WTC11 (cell line): ENCODE measurements at regions not wholly inside any gene's neighbourhood (a gene's known extent, or its start where the extent isn't known, plus 50 kb on each side); places are given as distances from the start of the nearest gene placed in this dataset.

Experiments
- ATAC-seq: fragments of 200-7000 bp; cut with Tn5 transposase; 2 replicates; pipeline ENCODE4 v1.10.0; 2021; ENCODE audit warnings: mild to moderate bottlenecking, moderate library complexity
- CTCF ChIA-PET: fragments of 300-600 bp; sonication (Branson Sonifier 250); formaldehyde crosslinking; loops from one replicate; lab custom pipeline; 2021; ENCODE audit warnings: antibody characterized with exemption; lab: Charles Lee
- POLR2A ChIA-PET: fragments of 350-600 bp; sonication (Branson Sonifier 250); formaldehyde crosslinking; loops from one replicate; lab custom pipeline; 2021; ENCODE audit warnings: antibody characterized with exemption; lab: Charles Lee
- DNase-seq: peaks from one replicate; pipeline ENCODE4 v3.0.0; 2021; ENCODE audit warnings: low spot score
- H3K27ac Mint-ChIP-seq: 2 replicates; pipeline ENCODE4 v1.8.0; 2021; ENCODE audit warnings: mixed read lengths
- H3K27me3 Mint-ChIP-seq: 2 replicates; pipeline ENCODE4 v1.8.0; 2021; ENCODE audit warnings: low read depth, mild to moderate bottlenecking, moderate library complexity, mixed read lengths
- H3K36me3 Mint-ChIP-seq: 2 replicates; pipeline ENCODE4 v1.8.0; 2021; ENCODE audit warnings: mixed read lengths
- H3K4me1 Mint-ChIP-seq: 2 replicates; pipeline ENCODE4 v1.8.0; 2022; ENCODE audit warnings: mixed read lengths
- H3K4me3 Mint-ChIP-seq: 2 replicates; pipeline ENCODE4 v1.8.0; 2021; ENCODE audit warnings: mild to moderate bottlenecking, moderate library complexity, mixed read lengths
- H3K9me3 Mint-ChIP-seq: 2 replicates; pipeline ENCODE4 v1.8.0; 2021; ENCODE audit warnings: mixed read lengths
- ATF2 ChIP-seq: sonication (generic); formaldehyde crosslinking; IDR thresholded peaks from 2 replicates; pipeline ENCODE4 v1.8.1; 2022; ENCODE audit warnings: low read depth, missing genetic modification reagents, borderline replicate concordance
- ATF3 ChIP-seq: sonication (generic); formaldehyde crosslinking; conservative IDR thresholded peaks from 2 replicates; pipeline ENCODE4 v1.8.1; 2022; ENCODE audit warnings: mild to moderate bottlenecking, missing genetic modification reagents
- CDX4 ChIP-seq: fragments of 250-450 bp; sonication (Bioruptor Pico); IDR thresholded peaks from 2 replicates; pipeline ENCODE4 v1.9.0; 2021; ENCODE audit warnings: moderate library complexity, mild to moderate bottlenecking, inconsistent platforms, borderline replicate concordance
- CREB1 ChIP-seq: sonication (generic); formaldehyde crosslinking; IDR thresholded peaks from 2 replicates; pipeline ENCODE4 v1.8.0; 2023; ENCODE audit warnings: mild to moderate bottlenecking, missing genetic modification reagents
- E2F5 ChIP-seq: sonication (generic); formaldehyde crosslinking; IDR thresholded peaks from 2 replicates; pipeline ENCODE4 v1.8.1; 2022; ENCODE audit warnings: mild to moderate bottlenecking, moderate library complexity, missing genetic modification reagents
- ESRRA ChIP-seq: sonication (generic); formaldehyde crosslinking; IDR thresholded peaks from 2 replicates; pipeline ENCODE4 v1.8.1; 2022; ENCODE audit warnings: mild to moderate bottlenecking, missing genetic modification reagents, borderline replicate concordance
- FOXP1 ChIP-seq: sonication (generic); formaldehyde crosslinking; IDR thresholded peaks from 2 replicates; pipeline ENCODE4 v1.8.0; 2022; ENCODE audit warnings: missing genetic modification reagents, mild to moderate bottlenecking, moderate library complexity, borderline replicate concordance
- FOXP4 ChIP-seq: sonication (generic); formaldehyde crosslinking; IDR thresholded peaks from 2 replicates; pipeline ENCODE4 v1.8.0; 2022; ENCODE audit warnings: mild to moderate bottlenecking, missing genetic modification reagents
- IRF1 ChIP-seq: sonication (generic); formaldehyde crosslinking; IDR thresholded peaks from 2 replicates; pipeline ENCODE4 v1.8.0; 2023; ENCODE audit warnings: missing genetic modification reagents
- MAX ChIP-seq: sonication (generic); formaldehyde crosslinking; IDR thresholded peaks from 2 replicates; pipeline ENCODE4 v1.8.0; 2022; ENCODE audit warnings: mild to moderate bottlenecking, missing genetic modification reagents
- PRDM15 ChIP-seq: sonication (generic); formaldehyde crosslinking; IDR thresholded peaks from 2 replicates; pipeline ENCODE4 v1.8.0; 2022; ENCODE audit warnings: missing genetic modification reagents
- RELA ChIP-seq: sonication (generic); formaldehyde crosslinking; IDR thresholded peaks from 2 replicates; pipeline ENCODE4 v1.8.1; 2022; ENCODE audit warnings: missing genetic modification reagents, mild to moderate bottlenecking, borderline replicate concordance
- USF1 ChIP-seq: sonication (generic); formaldehyde crosslinking; IDR thresholded peaks from 2 replicates; pipeline ENCODE4 v1.8.0; 2022; ENCODE audit warnings: mild to moderate bottlenecking, missing genetic modification reagents
- ZBTB21 ChIP-seq: sonication (generic); formaldehyde crosslinking; IDR thresholded peaks from 2 replicates; pipeline ENCODE4 v1.8.1; 2023; ENCODE audit warnings: mild to moderate bottlenecking, missing genetic modification reagents, borderline replicate concordance
- ZMAT4 ChIP-seq: fragments of 250-450 bp; sonication (Bioruptor Pico); IDR thresholded peaks from 2 replicates; pipeline ENCODE4 v1.9.0; 2021; ENCODE audit warnings: mild to moderate bottlenecking
- ZNF232 ChIP-seq: sonication (generic); formaldehyde crosslinking; IDR thresholded peaks from 2 replicates; pipeline ENCODE4 v1.8.0; 2022; ENCODE audit warnings: mild to moderate bottlenecking, missing genetic modification reagents
- ZNF317 ChIP-seq: sonication (generic); formaldehyde crosslinking; IDR thresholded peaks from 2 replicates; pipeline ENCODE4 v1.8.1; 2023; ENCODE audit warnings: low read depth, mild to moderate bottlenecking, moderate library complexity, missing genetic modification reagents, borderline replicate concordance
- TF ChIP-seq, protein P1 (sequence below): fragments of 250-450 bp; sonication (Bioruptor Pico); IDR thresholded peaks from 2 replicates; pipeline ENCODE4 v1.9.0; 2021; ENCODE audit warnings: mild to moderate bottlenecking, borderline replicate concordance

DNA sequence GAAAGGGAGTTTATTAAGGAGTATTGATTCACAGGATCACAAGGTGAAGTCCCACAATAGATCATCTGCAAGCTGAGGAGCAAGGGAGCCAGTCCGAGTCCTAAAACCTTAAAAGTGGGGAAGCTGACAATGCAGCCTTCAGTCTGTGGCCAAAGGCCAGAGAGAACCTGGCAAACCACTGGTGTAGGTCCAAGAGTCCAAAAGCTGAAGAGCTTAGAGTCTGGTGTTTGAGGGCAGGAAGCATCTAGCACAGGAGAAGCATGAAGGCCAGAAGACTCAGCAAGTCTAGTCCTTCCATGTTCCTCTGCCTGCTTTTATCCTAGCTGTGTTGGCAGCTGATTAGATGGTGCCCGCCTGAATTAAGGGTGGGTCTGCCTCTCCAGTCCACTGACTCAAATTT, 193.0 kb downstream of the KIF2B start:
- H3K36me3 Mint-ChIP-seq: peaks cover 36% of the 10 kb centered on the region
- ChIA-PET POLR2A (no interaction called here), CTCF (no interaction called here)
- peaks cover 7% of the 10 kb centered on the region for H3K4me1 Mint-ChIP-seq
- DNase-seq: no peak
- peaks cover 66% of the 10 kb centered on the region for H3K9me3 Mint-ChIP-seq
- no peak overlapping the region for H3K27ac Mint-ChIP-seq
- TF ChIP-seq ZNF232 (CRISPR knock-in tag) (no peak), ZBTB21 (CRISPR knock-in tag) (no peak), CDX4 (CRISPR knock-in tag) (no peak), ATF2 (CRISPR knock-in tag) (no peak)
- no peak overlapping the region for H3K4me3 Mint-ChIP-seq
- H3K27me3 Mint-ChIP-seq: no peaks in the 10 kb centered on the region
- ATAC-seq: no peak

DNA sequence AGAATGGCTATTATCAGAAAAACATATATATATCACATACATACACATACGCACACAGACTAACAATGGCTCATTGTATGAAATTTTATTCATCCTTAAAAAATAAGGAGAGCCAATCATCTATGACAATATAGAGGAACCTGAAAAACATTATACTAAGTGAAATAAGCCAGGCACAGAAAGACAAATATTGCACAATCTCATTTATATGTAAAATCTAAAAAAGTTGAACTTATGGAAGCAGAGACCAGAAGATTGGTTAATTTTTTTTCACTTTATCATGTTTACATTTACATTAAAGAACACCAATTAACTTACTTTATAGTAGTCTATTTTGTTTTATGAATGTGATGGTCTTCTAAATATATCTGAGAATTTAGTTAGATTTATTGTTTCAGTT, 198.7 kb downstream of the KIF2B start:
- Mint-ChIP-seq H3K4me3 (no peak overlapping the region), H3K27ac (no peak overlapping the region), H3K36me3 (peaks cover 38% of the 10 kb centered on the region), H3K27me3 (no peaks in the 10 kb centered on the region), H3K4me1 (no peaks in the 10 kb centered on the region), H3K9me3 (peaks cover 73% of the 10 kb centered on the region)
- CTCF ChIA-PET: no interaction called here
- ATAC-seq (no peak), DNase-seq (no peak)
- POLR2A ChIA-PET: no interaction called here
- TF ChIP-seq MAX (CRISPR knock-in tag) (no peak), ZNF317 (no peak), ZMAT4 (CRISPR knock-in tag) (no peak), ESRRA (CRISPR knock-in tag) (no peak), RELA (CRISPR knock-in tag) (no peak), ATF3 (no peak), CREB1 (CRISPR knock-in tag) (no peak), USF1 (no peak), E2F5 (CRISPR knock-in tag) (no peak), FOXP4 (no peak), FOXP1 (CRISPR knock-in tag) (no peak), IRF1 (no peak), PRDM15 (CRISPR knock-in tag) (no peak)
- TF ChIP-seq, protein P1, sequence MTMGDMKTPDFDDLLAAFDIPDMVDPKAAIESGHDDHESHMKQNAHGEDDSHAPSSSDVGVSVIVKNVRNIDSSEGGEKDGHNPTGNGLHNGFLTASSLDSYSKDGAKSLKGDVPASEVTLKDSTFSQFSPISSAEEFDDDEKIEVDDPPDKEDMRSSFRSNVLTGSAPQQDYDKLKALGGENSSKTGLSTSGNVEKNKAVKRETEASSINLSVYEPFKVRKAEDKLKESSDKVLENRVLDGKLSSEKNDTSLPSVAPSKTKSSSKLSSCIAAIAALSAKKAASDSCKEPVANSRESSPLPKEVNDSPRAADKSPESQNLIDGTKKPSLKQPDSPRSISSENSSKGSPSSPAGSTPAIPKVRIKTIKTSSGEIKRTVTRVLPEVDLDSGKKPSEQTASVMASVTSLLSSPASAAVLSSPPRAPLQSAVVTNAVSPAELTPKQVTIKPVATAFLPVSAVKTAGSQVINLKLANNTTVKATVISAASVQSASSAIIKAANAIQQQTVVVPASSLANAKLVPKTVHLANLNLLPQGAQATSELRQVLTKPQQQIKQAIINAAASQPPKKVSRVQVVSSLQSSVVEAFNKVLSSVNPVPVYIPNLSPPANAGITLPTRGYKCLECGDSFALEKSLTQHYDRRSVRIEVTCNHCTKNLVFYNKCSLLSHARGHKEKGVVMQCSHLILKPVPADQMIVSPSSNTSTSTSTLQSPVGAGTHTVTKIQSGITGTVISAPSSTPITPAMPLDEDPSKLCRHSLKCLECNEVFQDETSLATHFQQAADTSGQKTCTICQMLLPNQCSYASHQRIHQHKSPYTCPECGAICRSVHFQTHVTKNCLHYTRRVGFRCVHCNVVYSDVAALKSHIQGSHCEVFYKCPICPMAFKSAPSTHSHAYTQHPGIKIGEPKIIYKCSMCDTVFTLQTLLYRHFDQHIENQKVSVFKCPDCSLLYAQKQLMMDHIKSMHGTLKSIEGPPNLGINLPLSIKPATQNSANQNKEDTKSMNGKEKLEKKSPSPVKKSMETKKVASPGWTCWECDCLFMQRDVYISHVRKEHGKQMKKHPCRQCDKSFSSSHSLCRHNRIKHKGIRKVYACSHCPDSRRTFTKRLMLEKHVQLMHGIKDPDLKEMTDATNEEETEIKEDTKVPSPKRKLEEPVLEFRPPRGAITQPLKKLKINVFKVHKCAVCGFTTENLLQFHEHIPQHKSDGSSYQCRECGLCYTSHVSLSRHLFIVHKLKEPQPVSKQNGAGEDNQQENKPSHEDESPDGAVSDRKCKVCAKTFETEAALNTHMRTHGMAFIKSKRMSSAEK (CRISPR knock-in tag): no peak
